Fibroblast of the conjunctiva (primary cell): ENCODE measurements at regions not wholly inside any gene's neighbourhood (a gene's known extent, or its start where the extent isn't known, plus 50 kb on each side); places are given as distances from the start of the nearest gene placed in this dataset.

Experiments used
- DNase-seq: peaks from one replicate; pipeline ENCODE4 v3.0.0-alpha.2; 2010; ENCODE audit warnings: low read depth

DNA sequence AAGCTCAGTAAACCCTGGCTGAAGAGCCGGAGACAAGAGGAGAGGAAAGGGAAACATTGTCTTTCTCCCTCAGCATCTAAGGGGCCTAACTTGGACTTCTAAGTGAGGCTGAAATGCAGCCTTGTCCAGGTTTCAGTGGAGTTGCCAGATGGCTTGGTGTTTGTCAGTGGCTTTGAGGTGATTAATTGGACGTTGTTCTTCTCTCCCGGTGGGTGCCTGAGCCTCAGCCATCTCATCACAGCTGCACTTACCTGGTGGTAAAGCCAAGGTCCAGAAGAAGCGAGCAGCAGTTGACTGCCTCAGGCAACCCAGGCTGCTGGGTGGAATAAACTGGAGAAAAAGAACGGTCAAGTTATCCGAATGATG, 202.2 kb upstream of the NLRP1 start:
- DNase-seq: no peak

DNA sequence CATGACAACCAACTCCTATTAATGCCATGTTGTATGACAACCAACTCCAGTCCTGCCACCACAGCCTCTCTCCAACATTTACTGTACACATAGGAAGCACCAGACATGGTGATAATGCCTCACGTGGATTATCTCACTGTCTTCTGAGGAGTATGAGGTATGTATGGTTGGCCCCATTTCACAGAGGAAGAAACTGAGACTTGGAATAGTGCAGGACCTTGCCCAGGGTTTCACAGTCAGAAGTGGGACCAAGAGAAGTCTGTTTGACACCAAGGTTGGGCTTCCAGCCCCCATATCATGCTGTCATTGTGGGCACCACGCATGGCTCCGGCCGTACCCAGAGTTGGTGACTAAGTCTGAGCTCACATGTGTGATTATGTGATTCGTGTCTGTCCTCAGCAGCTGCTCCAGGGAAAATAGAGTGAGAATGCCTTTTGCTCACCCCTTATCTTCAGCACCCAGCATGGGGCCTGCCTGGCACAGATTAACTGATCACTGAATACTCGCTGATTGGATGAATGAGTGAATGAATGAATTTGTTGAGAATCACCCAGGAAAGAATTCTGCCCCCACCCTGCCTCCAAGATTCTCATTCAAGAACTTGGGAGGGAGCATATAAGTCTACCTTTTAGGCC, 204.1 kb upstream of the NLRP1 start:
- no peak for DNase-seq

DNA sequence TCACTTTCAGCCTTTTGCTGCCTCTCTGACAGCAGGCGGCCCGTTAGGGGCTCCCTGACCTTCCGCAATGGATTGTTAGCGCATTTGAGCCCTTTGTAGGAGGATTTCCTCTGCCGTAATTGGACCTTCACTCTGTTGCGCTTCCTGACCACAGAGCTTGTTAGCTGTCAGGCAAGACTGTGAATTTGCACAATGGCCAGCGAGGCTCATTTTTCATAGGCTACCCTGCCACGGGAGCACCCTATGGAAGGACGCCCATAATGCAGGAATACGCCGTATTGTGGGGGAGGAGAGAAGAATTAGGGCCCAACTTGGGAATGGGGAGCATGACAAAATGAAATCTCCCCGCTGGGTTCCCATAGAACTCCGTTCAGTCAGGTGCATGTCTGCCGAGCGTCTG, 205.2 kb upstream of the NLRP1 start:
- no peak for DNase-seq

DNA sequence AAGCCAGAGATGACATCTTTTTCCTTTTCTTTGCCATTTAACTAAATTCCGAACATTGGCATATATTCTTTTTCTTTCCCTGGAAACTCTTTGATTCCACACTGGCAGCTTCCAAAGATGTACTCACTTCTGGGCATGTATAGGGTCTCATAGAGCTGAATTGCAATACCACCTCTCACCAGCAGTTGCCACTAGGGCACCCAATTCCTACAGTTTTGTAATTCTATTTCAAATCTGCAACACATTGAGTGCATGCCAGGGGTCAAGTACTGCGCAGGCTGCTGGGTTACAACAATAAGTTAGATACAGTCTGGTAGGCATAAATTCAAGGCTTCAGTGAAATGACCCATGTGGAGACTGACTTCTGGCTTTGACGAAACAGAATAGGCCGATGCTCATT, 208.8 kb upstream of the NLRP1 start:
- DNase-seq: no peak

DNA sequence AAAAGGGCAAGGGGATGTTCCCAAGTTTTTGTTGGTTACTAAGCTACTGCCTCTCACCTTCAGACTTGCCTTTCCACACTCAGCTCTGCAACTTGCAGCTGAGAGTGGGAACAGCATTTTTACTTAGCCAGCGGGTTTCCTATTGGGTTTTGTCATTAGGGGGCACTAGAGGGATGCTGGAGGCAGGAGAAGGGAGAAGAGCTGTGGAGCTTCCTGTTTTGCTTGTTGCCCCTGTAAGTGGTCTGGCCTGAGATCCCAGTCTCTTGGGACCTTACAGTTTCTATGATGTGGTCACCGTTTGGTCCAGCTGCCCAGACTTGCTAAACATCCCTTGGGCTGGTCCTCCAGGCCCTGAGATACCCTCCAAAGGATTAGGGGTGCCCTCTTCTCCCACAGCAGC, 209.6 kb upstream of the NLRP1 start:
- DNase-seq: no peak

DNA sequence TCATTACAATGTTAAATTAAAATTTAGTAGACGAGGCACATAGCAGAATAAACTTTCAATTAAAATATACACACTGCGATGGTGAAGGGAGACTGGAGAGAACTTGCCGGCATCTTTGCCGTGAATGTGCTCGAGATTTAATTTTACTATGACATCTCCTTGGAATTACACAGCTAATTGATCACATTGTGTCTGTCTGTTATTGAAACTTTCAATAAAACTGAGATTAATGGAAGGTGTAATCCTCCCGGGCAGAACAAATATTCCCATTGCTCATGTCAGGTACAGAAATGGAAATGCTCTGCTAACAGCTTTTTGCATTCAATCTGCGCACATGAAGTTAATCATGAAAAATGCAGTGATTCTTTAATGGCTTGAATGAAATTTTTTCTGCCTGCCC, 210.1 kb upstream of the NLRP1 start:
- DNase-seq: no peak

DNA sequence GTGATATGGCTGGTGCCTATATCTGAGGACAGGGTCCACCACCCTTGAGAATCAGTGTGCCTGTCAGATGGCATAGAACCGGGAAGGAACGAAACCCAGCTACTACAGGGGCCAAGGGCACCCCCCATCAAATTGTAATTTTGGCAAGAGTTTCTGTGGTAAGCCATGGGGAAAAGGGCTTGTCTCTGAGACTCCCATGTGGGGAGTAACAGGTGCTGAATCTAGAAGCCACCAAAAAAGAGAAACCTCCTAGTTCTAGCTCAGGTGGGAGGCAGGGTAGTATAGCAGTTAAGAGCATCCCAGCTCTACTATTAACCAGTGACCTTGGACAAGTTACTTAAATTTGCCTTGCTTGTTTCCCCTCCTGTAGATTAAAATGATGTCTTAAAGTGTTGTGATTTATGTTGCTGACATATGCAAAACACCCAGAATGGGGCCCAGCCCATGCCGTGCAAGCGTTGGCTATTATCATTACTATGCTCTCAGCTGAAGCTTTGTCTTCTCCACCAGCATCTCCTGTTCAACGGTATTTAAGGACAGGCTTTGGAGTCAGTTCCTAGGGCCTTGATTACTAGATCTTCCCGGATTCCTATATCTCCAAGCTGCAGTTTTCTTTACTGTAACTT, 210.7 kb upstream of the NLRP1 start:
- no peak for DNase-seq

DNA sequence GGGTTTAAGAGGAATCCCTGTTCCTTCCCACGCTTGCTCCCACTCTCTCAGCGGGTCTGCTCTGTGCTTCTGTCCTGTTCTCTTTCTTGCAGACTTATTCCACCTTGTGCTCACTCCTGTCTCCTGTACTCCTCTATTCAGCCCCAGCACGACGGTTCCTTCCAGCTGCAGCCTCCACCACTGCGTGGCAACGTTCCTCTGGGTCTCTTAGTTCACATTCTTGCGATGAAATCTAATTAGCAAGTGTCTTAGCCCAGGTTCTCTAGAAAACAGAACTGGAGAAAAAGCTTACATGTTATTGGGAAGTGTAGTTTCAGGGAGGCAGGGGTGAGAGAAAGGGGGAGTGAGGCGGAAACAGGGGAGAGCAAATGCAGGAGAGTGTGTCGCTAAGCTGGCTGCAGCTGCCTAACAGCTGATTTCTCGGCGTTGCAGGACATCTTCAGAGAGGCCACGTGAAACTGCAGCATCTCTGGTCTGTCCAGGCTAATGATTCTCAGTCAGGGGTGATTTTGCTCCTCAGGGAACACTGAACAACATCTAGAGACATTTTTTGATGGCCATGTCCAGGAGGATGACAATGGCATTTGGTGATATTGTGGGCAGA, 213.2 kb upstream of the NLRP1 start:
- DNase-seq: no peak

DNA sequence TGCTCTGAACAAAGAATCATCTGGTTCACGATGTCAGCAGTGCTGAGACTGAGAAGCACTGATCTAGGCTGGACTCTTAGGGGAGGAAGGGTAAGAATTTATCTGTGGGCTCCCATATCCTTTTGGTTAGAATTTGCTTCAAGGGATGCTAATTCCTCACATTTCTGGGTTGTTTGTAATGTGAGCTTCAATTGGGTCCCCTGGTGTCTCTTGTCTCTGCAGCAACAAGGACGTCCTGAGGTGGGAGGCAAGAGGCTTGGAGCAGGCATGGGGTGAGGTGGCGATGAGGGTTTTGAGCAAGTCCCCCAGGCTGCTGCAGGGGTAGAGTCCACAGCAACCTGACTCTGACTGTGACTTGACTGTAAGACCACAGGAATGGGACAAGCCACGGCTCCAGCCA, 213.8 kb upstream of the NLRP1 start:
- DNase-seq: no peak

DNA sequence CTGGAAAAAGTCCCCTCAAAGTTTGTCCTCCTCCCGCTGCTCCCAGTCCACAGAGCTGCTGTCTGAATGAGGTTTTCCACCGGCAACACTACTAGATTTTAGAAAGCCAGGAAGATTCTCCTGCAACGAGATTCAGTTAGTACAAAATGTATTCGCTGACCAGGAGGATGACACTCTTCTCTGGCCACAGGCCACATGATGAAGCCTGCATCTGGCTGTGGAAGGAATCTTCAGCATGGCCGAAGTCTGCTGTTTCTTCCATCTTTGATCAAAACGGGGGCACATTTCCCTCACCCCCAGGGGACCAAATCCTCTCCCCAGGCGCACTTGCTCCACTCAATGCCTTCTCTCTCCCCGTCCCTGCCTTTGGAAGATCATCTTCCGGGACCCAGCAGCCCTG, 215.8 kb upstream of the NLRP1 start:
- DNase-seq: no peak

DNA sequence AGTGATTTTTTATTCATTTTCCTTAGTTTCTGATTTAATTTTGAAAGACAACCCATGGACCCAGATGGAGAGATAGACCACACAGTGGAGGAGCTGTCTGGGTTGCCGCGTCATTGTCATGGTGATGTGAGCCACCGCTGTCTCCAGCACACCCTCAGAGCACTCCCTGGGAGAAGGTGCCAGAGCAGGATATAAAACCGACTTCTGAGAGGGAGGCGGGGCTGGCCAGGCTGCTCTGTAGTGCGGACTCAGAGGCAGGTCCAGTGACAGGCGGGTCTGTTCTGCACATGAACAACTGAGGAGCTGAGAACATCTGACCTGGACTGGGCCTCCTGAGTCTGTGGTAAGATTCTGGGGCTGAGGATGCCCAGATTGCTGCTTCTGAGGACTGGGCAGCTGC, 216.3 kb upstream of the NLRP1 start:
- DNase-seq: no peak

DNA sequence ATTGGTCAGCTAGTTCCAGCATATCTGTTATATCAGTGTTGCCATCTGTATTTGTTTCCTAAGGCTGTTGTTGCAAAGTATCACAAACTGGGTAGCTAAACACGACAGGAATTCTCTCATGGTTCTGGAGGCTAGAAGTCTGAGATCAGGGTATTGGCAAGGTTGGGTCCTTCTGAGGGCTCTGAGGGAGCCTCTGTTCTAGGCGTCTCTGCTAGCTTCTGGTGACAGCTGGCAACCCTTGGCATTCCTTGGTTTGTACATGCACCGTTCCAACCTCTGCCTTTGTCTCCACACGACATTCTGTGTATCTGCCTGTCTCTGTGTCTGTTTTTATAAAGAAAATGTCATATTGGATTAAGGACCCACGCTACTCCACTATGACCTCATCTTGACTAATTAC, 219.9 kb upstream of the NLRP1 start:
- DNase-seq: no peak

DNA sequence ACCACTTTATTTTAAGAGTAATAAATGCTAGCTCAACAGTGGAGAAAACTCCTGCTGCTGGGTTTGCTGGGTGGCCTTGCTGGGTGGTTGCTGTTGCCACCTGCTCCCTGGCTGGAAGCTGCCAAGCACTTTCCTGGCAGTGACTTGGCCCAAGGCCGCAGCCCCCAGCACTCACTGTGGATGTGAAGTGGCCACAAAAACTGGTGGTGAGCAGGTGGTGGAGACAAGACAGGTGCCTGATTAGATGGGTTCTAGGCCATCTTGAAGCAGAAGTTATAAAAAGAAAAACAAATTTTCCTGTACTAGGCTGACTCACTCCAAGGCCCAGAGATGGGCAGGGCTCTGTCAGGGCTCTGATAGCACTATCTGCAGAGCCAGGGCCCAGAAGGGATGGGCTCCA, 224.7 kb upstream of the NLRP1 start:
- DNase-seq: no peak

DNA sequence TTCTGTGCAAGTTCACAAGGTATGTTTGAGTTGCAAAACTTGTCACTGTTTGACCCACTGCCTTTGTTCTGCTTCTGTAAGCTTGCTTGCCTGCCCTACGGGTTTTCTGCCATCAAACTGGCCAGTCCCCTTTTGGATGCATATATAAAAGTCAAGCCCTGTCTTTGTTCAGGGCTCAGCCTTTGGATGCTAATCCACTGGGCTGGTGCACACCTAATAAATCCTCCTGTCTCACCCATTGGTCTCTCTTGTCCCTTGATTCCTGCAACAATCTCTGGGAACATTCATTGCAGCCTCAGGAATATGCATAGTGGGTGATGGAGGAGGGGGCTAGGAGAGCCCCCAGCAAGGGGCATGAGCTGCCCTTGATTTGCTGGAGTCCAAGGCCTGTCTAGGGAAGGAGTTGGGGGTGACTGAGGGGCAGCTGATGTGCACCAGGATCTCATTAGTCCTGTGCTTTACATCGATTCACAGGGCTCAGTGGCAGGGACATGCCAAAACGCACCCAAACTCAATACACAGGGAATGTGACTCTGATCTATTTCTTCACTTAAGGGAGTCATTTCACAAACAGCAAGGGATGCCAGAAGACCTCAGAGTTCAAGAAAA, 225.4 kb upstream of the NLRP1 start:
- DNase-seq: no peak

DNA sequence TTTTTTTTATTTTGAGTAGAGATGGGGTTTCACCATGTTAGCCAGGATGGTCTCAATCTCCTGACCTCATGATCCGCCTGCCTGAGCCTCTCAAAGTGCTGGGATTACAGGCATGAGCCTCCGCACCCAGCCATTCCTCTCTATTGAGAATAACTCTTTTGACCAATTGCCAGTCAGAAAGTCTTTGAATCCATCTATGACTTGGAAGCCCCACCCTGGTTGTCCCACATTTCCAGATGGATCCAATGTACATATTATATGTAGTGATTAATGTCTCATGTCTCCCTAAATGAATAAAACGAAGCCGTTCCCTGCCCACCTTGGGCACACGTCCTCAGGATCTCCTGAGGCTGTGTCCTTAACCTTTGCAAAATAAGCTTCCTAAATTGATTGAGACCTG, 228.3 kb upstream of the NLRP1 start:
- no peak for DNase-seq

DNA sequence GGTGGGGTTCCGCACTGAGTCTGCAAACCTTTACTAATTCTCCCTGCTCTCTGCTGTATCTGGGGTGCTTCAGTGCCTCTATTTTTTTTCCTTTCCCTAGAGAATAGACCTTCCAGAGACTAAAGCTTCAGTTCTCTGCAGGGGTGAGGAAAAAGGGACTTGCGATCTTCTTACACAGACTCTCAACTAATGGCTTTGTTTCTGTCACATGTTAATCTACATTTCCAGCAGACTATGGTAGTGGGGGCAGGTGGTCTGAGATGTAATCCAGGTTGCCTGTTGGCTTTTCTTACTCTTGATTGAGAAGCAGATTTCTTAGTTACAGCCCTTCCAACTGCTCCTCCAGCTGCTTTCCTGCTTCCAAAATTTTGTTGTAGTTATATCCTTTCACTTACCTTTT, 229.0 kb upstream of the NLRP1 start:
- no peak for DNase-seq

DNA sequence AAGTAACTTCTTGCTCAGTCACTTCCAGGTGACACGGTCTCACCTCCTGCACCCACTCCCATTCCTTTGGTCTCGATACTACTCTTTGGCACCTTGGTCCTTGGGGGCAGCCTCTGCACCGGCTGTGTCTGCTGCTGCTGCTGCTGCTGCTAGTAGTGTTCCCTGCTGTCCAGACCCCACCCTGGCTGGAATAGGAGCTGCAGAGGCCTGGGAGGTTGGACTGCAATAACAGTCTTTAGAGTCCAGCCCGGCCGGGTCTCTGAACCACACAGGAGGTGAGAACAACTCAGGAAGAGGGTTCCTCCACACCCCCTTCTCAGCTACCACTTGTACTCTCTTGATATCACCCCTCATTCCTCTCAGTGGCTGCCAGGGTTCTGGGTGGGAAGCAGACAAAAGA, 231.1 kb upstream of the NLRP1 start:
- DNase-seq: no peak

DNA sequence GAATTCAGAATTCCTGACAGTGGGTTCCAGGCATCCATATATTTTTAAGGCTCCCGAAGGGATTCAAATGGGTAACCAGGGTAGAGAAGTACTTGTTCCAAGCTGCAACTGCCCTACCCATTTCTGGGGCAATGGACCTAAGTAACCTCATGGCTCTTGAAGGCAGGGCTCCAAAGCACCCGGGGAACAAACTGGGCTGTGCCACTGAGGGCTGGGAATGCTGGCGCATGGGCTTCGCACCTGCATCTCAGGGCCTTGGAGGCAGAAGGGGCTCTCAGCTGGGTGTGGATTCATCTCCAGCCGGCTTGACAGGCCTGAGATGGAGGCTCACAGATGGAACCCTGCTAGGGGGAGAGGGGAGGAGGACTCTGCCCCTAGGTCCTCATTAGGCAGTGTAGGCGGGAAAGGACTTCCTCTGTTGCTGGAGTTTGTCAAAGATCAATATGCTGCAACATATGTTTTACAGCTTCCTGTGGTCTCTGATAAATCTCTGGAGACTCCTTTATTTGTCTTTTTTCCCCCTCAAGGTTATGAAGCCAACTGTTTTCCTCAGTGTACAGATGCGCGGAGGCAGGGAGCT, 232.3 kb upstream of the NLRP1 start:
- DNase-seq: no peak

DNA sequence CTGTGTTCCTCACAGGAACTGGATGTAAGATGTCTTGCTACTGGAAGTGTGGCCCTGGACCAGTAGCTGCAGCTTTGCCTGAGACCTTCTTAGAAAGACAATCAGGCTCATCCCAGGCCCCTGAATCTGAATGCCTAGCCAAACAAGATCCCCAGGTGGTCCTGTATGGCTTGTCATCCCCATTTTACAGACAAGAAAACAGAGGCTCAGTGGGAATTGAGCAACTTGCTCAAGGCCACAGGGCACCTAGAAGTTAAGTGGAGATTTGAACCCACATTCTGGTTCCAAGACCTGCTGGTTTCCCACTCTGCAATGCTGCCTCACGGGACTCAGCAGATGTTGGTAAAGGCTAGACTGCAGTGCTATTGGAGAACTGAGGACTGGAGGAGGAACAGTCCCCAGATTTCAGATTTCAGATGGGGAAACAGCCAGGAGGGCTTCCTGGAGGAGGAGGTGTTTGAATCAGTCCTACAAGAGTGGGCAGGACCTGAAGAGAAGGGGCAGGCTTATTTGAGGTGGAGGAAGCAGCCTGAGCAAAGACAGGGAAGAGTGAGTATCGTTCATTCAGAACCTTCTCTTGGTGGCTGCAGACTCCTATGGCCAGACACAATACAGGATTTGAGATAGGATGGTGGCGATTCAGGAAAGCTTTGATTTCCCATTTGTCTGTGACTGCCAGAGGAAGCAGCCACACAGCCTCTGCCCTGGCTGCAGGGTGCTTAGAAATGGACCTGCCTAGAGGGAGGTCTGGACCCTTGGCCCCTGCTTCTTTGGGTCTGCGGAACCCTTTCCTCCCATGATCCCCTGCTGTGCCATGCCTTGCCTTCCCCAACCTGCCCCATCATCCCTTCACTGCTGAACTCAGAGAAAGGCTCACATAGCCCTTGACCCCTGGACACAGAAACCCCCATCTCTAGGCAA, 233.4 kb upstream of the NLRP1 start:
- no peak for DNase-seq

DNA sequence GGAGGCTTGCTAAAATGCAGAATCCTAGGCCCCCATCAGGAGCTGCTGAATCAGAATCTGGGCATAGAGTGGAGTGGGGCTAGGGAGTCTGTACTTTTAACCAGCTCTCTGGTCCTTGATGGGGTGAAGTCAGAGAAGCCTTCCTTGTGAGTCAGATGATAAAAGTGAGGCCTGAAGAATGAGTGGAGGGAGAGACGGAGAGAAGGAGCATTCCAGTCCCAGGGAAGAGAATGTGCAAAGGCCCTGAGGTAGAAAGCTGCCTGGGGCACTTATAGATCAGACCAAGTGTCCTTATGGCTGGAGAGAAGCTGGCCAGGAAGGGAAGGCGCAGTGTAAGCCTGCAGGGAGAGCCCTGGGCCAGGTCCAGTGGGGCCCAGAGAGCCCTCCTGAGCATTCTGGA, 235.1 kb upstream of the NLRP1 start:
- DNase-seq: no peak

DNA sequence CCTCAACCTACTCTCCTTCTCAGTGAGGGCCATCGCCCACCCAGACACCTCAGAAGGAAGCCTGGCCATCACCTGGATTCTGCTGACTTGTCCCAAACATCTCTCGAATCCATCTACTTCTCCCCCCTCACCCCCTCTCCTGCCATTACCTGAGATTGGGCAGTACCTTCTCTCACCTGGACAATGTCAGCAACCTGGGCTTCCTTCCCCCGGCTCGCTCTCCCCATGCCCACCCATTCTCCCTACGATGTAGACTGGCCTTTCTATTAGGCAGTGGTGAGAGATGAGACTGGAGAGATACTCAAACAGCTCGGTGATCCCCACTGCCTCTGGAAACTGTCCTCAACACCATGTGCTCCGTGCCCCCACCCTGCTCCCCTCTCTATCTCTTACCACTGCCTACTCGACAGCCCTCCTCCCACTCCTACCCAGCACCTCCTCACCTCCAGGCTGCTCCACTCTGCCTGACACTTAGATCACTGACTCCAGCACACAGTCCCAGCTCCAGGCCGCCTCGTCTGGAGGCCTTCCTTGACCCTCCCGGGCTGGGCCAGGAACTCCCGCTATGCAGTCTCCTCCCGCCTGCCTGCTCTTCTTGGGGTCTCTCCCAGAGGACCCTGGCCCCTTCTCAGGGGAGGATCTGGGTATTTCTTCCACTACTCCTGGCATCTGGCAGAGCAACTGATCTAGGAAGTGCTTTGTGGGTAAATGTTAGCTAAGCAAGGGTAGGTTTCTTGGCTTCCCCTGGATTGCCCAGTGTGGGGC, 235.8 kb upstream of the NLRP1 start:
- DNase-seq: no peak
